ENCODE measurements at regions not wholly inside any gene's neighbourhood (a gene's known extent, or its start where the extent isn't known, plus 50 kb on each side); places are given as distances from the start of the nearest gene placed in this dataset.

- no peak for DNase-seq
Measured at GRCh38 chr16:86683441-86684194, 105.3 kb downstream of the FOXL1 start.

- DNase-seq, result no peak
Measured at GRCh38 chr16:86685076-86685475, 106.7 kb downstream of the FOXL1 start.

GRCh38 chr16:86690970-86691369 is 112.6 kb downstream of the FOXL1 start:
- DNase-seq, result no peak

GRCh38 chr16:86692426-86692825 is 114.1 kb downstream of the FOXL1 start:
- no peak for DNase-seq

- no peak for DNase-seq
Measured at GRCh38 chr16:86693033-86693432, 114.7 kb downstream of the FOXL1 start.

GRCh38 chr16:86697715-86698114 is 119.4 kb downstream of the FOXL1 start:
- no peak for DNase-seq

- DNase-seq, result no peak
Measured at GRCh38 chr16:86700046-86700945, 121.9 kb downstream of the FOXL1 start.

GRCh38 chr16:86701286-86701975 is 123.1 kb downstream of the FOXL1 start:
- DNase-seq, result no peak

GRCh38 chr16:86702824-86703588 is 124.7 kb downstream of the FOXL1 start:
- no peak for DNase-seq

- DNase-seq, result no peak
Measured at GRCh38 chr16:86704516-86704915, 126.2 kb downstream of the FOXL1 start.

GRCh38 chr16:86706726-86707125 is 128.4 kb downstream of the FOXL1 start:
- DNase-seq, result no peak

GRCh38 chr16:86707171-86707570 is 128.8 kb downstream of the FOXL1 start:
- DNase-seq, result no peak

- no peak for DNase-seq
Measured at GRCh38 chr16:86707581-86707980, 129.2 kb downstream of the FOXL1 start.

- DNase-seq, result no peak
Measured at GRCh38 chr16:86708431-86708830, 130.1 kb downstream of the FOXL1 start.

GRCh38 chr16:86709103-86709502 is 130.8 kb downstream of the FOXL1 start:
- DNase-seq, result no peak

- no peak for DNase-seq
Measured at GRCh38 chr16:86709902-86710601, 131.7 kb downstream of the FOXL1 start.

GRCh38 chr16:86710602-86710950 is 132.2 kb downstream of the FOXL1 start:
- DNase-seq, result no peak

- DNase-seq, result no peak
Measured at GRCh38 chr16:86712158-86713009, 134.0 kb downstream of the FOXL1 start.

GRCh38 chr16:86713021-86713631 is 134.8 kb downstream of the FOXL1 start:
- DNase-seq, result no peak

GRCh38 chr16:86714166-86714565 is 135.8 kb downstream of the FOXL1 start:
- DNase-seq, result no peak

GRCh38 chr16:86716649-86717048 is 138.3 kb downstream of the FOXL1 start:
- DNase-seq, result no peak
